ENCODE measurements at regions not wholly inside any gene's neighbourhood (a gene's known extent, or its start where the extent isn't known, plus 50 kb on each side); places are given as distances from the start of the nearest gene placed in this dataset.

DNA sequence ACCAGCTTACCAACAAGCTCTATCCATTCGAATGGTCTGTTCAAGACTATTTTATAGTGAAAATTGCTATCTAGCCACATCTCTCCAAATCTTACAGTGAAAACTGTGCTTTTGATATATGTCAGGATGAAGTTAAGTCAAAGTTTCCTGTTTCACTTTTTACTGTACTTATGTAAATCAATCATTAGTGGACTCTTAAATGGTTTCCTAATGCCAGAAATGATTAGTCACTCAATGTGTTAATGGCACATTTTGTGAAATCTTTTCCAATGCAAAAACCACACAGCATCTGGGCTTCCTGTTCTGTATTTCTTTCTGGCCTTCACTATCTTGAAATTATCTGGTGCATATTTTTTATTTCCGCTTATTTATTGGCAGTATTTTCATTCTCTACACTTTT lies 87.3 kb upstream of the STEAP1B start:
- no peak for ATAC-seq
- no peak for TF ChIP-seq POLR2AphosphoS5 (IDR thresholded peaks at IDR 0.05; ENCODE audit: low read depth, low read length)
- TF ChIP-seq EZH2phosphoT487 (IDR thresholded peaks at IDR 0.05; ENCODE audit: borderline replicate concordance) = no peak
- no peak for TF ChIP-seq SIN3A (IDR thresholded peaks at IDR 0.05; ENCODE audit: low read depth)
- no peak for TF ChIP-seq RAD21 (IDR thresholded peaks at IDR 0.05; ENCODE audit: low read depth)
- TF ChIP-seq SP1 (IDR thresholded peaks at IDR 0.05; ENCODE audit: low read depth) = no peak
- TF ChIP-seq, protein P1, sequence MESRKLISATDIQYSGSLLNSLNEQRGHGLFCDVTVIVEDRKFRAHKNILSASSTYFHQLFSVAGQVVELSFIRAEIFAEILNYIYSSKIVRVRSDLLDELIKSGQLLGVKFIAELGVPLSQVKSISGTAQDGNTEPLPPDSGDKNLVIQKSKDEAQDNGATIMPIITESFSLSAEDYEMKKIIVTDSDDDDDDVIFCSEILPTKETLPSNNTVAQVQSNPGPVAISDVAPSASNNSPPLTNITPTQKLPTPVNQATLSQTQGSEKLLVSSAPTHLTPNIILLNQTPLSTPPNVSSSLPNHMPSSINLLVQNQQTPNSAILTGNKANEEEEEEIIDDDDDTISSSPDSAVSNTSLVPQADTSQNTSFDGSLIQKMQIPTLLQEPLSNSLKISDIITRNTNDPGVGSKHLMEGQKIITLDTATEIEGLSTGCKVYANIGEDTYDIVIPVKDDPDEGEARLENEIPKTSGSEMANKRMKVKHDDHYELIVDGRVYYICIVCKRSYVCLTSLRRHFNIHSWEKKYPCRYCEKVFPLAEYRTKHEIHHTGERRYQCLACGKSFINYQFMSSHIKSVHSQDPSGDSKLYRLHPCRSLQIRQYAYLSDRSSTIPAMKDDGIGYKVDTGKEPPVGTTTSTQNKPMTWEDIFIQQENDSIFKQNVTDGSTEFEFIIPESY (IDR thresholded peaks at IDR 0.05; ENCODE audit: extremely low read depth, insufficient replicate concordance, low read length) = no peak
- TF ChIP-seq, protein P2, sequence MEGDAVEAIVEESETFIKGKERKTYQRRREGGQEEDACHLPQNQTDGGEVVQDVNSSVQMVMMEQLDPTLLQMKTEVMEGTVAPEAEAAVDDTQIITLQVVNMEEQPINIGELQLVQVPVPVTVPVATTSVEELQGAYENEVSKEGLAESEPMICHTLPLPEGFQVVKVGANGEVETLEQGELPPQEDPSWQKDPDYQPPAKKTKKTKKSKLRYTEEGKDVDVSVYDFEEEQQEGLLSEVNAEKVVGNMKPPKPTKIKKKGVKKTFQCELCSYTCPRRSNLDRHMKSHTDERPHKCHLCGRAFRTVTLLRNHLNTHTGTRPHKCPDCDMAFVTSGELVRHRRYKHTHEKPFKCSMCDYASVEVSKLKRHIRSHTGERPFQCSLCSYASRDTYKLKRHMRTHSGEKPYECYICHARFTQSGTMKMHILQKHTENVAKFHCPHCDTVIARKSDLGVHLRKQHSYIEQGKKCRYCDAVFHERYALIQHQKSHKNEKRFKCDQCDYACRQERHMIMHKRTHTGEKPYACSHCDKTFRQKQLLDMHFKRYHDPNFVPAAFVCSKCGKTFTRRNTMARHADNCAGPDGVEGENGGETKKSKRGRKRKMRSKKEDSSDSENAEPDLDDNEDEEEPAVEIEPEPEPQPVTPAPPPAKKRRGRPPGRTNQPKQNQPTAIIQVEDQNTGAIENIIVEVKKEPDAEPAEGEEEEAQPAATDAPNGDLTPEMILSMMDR (IDR thresholded peaks at IDR 0.05 in 2 of 3, conservative IDR thresholded peaks at IDR 0.05 in 1 of 3; ENCODE audit: borderline replicate concordance in 1 of 3, insufficient read depth in 1 of 3, low read depth in 2 of 3, low read length in 2 of 3) = no peak
- no peak for TF ChIP-seq EGR1 (IDR thresholded peaks at IDR 0.05; ENCODE audit: low read depth)
- no peak for TF ChIP-seq FOSL1 (IDR thresholded peaks at IDR 0.05; ENCODE audit: low read depth)
- no peak for TF ChIP-seq CEBPB (IDR thresholded peaks at IDR 0.05; ENCODE audit: low read depth)
- no peak for TF ChIP-seq YY1 (IDR thresholded peaks at IDR 0.05; ENCODE audit: extremely low read depth, insufficient replicate concordance, low read depth, low read length)
- TF ChIP-seq EZH2 (IDR thresholded peaks at IDR 0.05) = no peak
- TF ChIP-seq, protein P3, sequence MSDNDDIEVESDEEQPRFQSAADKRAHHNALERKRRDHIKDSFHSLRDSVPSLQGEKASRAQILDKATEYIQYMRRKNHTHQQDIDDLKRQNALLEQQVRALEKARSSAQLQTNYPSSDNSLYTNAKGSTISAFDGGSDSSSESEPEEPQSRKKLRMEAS (IDR thresholded peaks at IDR 0.05) = no peak
- TF ChIP-seq TCF7L2 (IDR thresholded peaks at IDR 0.05; ENCODE audit: borderline replicate concordance, extremely low read depth, insufficient read depth, insufficient read length) = no peak
- no peak for TF ChIP-seq CBX3 (IDR thresholded peaks at IDR 0.05; ENCODE audit: low read depth)
- H3K9ac ChIP-seq (ENCODE audit: low read length) = no peak overlapping the region
- H3K4me1 ChIP-seq (ENCODE audit: control insufficient read depth in 1 of 2, insufficient read depth in 2 of 2, low read length in 2 of 2) = peaks cover 9 to 11% of the 10 kb centered on the region in 2 experiments
- no TSS peak for BruUV-seq (replicated peaks)
- CTCF ChIA-PET = no interaction called here
- DNase-seq (ENCODE audit: low read depth, low spot score) = no peak
- 0 out of 2 replicates have a peak, but pooled peaks cover 3% of the 10 kb centered on the region for H3K27me3 ChIP-seq (ENCODE audit: insufficient read depth, low read length)
- no peaks in the 10 kb centered on the region for H3K79me2 ChIP-seq (ENCODE audit: insufficient read depth, low read length)
- H3K4me3 ChIP-seq (replicated peaks in 1 of 2; ENCODE audit: low read depth in 1 of 2, low read length in 2 of 2) = no peak overlapping the region
- no peaks in the 10 kb centered on the region for H3K9me2 ChIP-seq (ENCODE audit: insufficient read depth)
- H3K36me3 ChIP-seq (ENCODE audit: control insufficient read depth in 1 of 2, insufficient read depth in 2 of 2, low read length in 2 of 2) = no peaks in the 10 kb centered on the region
- H3K9me3 ChIP-seq (ENCODE audit: control insufficient read depth in 1 of 2, insufficient read depth in 1 of 2, low read depth in 1 of 2, low read length in 2 of 2) = no peaks in the 10 kb centered on the region
- no peaks in the 10 kb centered on the region for H4K20me1 ChIP-seq (ENCODE audit: insufficient read depth)
- POLR2A ChIA-PET = no interaction called here
- no peak overlapping the region for H3K27ac ChIP-seq (ENCODE audit: low read depth, low read length)
- RAD21 ChIA-PET (ENCODE audit: low non-redundant PET in 1 of 2, low total read pairs in 2 of 2, uncharacterized antibody in 2 of 2, unreplicated experiment in 2 of 2) = no interaction called here
- H2AFZ ChIP-seq (ENCODE audit: low read depth, low read length, poor library complexity, severe bottlenecking) = peak overlapping the region; percentile 47
- H3K4me2 ChIP-seq (ENCODE audit: low read length) = no peak overlapping the region
- intact Hi-C loops (cut with micrococcal nuclease) = no loop called here

All from HCT116 (cell line).